ENCODE measurements at regions not wholly inside any gene's neighbourhood (a gene's known extent, or its start where the extent isn't known, plus 50 kb on each side); places are given as distances from the start of the nearest gene placed in this dataset.

DNA sequence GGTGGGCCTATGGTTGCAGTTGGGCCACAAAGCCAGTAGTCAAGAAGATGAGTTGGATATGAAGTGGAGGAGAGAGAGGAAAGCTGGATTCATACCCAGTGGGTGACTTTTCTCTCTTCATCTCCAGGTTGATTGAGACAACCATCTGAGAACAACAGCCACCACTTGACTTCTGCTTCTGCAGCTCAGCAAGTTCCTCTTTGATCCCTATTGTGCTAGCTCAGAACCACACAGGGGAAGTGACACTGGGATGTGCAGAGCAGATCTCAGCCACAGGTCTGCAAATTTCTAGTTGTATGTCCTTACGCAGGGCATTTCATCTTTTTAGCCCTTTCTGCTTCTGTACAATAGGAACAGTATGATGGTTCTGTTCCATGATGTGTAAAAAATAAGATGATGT, 459.2 kb upstream of the ARRDC4 start:
- TF ChIP-seq, protein P1, sequence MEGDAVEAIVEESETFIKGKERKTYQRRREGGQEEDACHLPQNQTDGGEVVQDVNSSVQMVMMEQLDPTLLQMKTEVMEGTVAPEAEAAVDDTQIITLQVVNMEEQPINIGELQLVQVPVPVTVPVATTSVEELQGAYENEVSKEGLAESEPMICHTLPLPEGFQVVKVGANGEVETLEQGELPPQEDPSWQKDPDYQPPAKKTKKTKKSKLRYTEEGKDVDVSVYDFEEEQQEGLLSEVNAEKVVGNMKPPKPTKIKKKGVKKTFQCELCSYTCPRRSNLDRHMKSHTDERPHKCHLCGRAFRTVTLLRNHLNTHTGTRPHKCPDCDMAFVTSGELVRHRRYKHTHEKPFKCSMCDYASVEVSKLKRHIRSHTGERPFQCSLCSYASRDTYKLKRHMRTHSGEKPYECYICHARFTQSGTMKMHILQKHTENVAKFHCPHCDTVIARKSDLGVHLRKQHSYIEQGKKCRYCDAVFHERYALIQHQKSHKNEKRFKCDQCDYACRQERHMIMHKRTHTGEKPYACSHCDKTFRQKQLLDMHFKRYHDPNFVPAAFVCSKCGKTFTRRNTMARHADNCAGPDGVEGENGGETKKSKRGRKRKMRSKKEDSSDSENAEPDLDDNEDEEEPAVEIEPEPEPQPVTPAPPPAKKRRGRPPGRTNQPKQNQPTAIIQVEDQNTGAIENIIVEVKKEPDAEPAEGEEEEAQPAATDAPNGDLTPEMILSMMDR (conservative IDR thresholded peaks at IDR 0.05; ENCODE audit: low read length): no peak
- TF ChIP-seq EZH2phosphoT487 (IDR thresholded peaks at IDR 0.05; ENCODE audit: borderline replicate concordance, low read depth, low read length): no peak
